NOMO-1 treated with dmso at 0.1 percent for 144 hours (cell line): ENCODE measurements at regions not wholly inside any gene's neighbourhood (a gene's known extent, or its start where the extent isn't known, plus 50 kb on each side); places are given as distances from the start of the nearest gene placed in this dataset.
A peak's percentile ranks its signal among the peaks of the same experiment; 100 is the strongest.
"Not testable (repeated sequence)": the region's sequence is repeated elsewhere in the genome, so short reads cannot be mapped to it uniquely, and the experiment has no call there.

ENCODE experiments used
- DNase-seq: peaks from one replicate; lab custom pipeline; 2025; ENCODE audit not compliant: unreplicated experiment; lab: John Stamatoyannopoulos, UW

DNA sequence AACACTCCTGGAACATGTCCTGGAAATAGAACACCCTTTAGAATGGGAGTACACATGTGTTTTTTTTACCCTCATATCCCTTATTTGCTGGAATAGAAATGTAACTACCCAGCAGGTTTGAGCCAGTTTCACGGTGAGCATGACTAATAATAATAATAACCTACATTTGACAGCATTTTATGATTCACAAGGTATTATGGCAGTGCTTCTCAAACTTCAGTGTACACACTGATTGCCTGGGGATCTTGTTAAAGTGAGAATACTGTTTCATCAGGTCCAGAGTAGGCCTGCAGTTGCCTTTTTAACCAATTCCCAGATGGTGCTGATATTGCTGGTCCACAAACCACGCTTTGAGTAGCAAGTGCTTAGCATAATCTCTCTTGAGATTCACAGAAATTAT lies 63.9 kb downstream of the NFKBIZ start:
- DNase-seq, result no peak

DNA sequence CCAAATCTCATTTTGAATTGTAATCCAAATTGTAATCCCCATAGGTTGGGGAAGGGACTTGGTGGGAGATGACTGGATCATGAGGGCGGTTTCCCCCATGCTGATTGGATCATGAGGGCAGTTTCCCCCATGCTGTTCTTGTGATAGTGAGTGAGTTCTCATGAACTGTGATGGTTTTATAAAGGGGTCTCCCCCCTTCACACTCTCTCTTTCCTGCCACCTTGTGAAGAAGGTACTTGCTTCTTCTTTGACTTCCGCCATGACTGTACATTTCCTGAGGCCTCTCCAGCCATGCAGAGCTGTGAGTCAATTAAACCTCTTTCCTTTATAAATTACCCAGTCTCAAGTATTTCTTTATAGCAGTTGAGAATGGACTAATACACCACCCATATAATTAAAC lies 68.4 kb downstream of the NFKBIZ start:
- DNase-seq, result not testable (repeated sequence)

DNA sequence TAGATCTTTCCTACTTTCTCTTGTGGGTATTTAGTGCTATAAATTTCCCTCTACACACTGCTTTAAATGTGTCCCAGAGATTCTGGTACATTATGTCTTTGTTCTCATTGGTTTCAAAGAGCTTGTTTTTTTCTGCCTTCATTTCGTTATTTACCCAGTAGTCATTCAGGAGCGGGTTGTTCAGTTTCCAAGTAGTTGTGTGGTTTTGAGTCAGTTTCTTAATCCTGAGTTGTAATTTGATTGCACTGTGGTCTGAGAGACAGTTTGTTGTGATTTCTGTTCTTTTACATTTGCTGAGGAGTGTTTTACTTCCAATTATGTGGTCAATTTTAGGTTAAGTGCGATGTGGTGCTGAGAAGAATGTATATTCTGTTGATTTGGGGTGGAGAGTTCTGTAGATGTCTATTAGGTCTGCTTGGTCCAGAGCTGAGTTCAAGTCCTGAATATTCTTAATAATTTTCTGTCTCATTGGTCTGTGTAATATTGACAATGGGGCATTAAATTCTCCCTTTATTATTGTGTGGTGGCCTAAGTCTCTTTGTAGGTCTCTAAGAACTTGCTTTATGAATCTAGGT lies 72.9 kb downstream of the NFKBIZ start:
- not testable (repeated sequence) for DNase-seq

DNA sequence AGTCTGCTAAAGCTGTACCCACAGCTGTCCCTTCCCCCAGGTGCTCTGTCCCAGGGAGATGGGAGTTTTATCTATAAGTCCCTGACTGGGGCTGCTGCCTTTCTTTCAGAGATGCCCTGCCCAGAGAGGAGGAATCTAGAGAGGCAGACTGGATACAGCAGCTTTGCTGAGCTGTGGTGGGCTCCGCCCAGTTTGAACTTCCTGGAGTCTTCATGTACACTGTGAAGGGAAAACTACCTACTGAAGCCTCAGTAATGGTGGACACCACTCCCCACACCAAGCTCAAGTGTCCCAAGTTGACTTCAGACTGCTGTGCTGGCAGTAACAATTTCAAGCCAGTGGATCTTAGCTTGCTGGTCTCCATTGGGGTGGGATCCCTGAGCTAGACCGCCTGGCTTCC lies 75.3 kb downstream of the NFKBIZ start:
- DNase-seq, result not testable (repeated sequence)

DNA sequence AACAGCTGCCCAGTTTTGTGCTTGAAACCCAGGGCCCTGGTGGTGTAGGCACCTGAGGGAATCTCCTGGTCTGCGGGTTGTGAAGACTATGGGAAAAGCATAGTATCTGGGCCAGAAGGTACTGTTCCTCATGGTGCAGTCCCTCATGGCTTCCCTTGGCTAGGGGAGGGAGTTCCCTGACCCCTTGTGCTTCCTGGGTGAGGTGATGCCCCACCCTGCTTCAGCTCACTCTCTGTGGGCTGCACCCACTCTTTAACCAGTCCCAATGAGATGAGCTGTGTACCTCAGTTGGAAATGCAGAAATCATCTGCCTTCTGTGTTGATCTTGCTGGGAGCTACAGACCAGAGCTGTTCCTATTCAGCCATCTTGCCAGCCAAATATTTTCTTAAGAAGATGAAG lies 75.8 kb downstream of the NFKBIZ start:
- not testable (repeated sequence) for DNase-seq

DNA sequence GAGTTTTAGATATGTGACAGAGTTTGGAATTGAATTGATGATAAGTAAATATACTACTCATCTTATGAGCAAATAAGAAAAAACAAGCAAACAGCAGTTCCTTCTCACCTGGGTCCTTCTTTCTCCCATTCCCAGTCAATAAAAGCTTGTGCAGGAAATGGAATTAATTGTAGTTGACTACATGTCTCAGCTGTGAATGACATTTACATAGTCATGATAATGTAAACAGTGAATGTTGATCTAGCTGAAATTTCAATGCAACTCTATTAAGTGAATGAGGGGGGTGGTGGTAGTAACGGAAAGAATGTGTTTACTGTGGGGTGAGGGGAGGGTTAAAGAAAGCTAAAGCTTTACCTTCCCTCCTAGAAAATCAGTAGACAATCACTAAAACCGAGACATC lies 76.2 kb downstream of the NFKBIZ start:
- no peak for DNase-seq

DNA sequence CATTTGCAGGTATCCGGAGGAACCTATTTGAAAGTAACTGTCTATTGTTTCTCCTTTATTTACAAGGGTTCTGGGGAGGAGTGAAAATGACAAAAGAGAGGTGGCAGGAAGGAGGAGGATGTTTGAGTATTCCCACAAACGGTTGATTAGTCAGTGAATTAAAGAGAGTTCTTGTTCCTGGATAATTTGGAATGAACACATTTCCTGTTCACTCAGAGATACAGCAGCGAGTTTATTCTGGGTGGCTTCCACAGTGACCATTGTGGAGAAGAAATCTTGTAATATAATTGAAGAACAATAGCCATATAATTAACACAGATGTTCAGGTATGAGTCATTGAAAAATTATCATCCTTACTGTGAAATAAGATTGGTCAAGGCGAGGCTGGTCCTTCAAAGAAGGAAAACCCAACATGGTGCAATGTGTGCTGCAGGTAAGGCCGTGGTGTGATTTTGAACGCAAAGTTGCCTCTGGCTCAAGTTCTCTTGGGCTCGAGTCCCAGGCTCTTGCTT lies 77.3 kb downstream of the NFKBIZ start:
- no peak for DNase-seq

DNA sequence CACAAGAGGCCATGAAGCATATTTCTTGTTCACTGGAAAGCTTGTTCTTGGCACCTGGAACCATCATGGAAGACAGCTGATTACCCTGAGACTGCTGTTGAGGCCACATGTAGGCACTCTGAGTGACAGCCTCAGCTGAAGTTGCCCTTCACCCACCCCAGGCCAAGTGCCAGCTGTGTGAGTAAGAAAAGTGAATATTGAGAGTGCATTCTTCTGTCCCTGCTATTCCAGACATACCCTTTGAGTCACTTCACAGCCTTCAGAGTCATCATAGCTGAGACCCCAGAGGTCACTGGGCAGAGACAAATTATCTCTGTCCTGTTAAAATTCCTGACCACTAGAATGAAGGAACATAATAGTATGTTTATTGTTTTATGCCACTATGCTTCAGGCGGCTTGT lies 79.6 kb downstream of the NFKBIZ start:
- DNase-seq, result no peak

DNA sequence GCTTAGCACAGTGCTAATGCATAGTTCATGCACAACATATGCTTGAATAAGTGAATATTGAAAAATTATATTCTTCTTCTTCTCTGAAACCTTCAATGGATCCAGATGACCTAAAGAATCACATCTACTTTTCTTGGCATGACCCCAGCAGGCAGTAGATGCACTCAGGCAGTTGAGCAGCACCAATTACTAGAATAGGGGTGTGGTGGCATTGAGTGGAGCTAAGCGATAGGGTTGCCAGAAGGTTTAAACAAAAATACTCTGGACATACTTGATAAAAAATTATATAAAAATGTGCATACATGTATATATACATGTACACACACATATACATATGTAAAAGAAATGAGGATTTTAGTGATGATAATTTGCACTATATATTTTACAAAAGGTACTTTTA lies 81.8 kb downstream of the NFKBIZ start:
- DNase-seq, result no peak

DNA sequence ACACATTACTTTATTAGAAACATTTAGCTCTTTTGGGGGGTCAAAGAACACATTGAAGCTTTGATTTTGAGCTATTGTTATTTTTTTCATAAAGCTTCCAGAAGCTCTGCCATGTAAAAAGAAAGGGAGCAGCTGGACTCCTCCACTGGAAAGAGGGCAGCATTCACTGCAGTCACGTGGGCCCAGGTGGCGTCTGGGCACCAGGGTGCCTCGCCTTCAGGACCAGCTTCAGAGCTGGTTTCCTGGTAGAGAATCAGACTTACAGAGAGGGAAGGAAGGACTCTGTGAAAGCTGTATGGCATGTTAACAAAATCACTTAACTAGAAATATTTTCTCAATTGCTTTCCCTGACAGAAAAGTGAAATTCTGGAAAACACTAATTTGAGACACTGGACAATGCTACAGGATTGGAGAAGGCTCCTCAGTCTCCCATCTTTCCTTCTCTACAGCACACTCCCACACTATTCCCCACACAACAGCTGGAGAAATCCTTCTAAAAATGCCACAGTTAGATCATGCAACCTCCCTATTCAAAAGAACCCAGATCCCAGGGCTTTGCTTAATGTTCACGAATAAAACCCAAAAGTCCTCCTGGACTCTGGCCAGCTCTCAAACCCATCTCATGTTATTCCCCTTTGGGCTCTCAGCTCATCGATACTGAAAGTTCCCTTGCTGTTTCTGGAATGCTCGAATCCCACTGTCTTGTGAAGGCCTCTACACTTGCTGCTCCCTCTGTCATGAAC lies 83.2 kb downstream of the NFKBIZ start:
- no peak for DNase-seq

DNA sequence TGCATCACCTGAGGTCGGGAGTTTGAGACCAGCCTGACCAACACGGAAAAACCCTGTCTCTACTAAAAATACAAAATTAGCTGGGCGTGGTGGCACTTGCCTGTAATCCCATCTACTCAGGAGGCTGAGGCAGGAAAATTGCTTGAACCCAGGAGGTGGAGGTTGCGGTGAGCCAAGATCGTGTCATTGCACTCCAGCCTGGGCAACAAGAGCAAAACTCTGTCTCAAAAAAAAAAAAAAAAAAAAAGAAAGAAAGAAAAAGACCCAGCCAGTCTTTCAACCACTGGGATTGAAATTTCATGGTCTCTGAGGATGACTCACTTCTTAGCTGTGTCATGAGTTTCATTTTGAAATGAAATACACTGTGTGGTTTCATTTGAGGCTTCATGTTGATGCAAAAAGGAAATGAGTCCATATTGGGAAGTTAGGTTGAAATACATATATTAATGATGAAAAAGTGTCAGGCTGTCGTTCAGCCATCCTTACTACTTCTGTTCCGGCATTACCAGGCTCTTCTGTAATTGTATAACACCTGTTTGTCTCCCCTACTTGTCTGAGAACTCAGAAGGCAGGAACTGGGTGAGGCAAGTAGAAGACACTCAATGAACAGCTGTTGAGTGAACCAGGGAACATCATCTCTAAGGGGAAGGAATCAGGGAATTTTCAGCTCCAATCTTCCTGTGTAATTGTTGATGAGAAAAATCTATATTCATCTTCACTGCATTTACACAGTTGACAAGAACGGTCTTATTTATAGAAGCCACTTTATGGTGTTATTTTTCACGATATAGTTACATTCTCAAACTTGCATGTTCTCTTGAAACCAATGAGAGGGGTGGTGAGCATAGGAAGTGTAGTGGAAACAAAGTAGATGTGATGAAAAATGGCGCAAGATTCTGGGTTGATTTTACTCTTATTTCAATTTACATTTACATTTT lies 87.4 kb downstream of the NFKBIZ start:
- peak; percentile 76 for DNase-seq

DNA sequence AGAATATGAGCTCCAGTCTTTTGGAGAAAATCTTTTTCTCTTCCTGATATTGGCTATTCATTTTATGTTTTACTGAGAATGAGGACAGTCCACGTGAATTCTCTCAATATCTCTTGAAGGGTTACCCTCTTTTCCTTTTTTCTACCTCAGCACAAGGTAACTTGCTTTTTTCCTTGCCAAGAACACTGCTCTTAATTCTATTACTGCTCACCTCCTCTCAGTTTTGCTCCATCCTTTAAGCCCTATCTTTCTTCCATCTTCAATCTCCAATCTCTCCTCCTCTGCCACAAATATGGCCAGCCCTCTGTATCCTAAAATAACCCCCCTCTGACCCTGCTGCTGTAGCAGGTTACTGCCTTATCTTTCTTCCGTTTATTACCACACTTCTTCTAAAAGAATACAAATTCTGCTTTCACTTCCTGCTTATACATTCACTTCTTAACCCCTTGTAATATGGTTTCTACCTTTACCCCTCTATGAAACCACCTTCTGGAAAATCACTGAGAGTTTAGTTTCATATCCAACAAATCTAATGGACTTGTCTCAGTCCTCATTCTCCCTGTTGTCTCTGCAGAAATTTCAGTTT lies 89.0 kb downstream of the NFKBIZ start:
- peak; percentile 78 for DNase-seq

DNA sequence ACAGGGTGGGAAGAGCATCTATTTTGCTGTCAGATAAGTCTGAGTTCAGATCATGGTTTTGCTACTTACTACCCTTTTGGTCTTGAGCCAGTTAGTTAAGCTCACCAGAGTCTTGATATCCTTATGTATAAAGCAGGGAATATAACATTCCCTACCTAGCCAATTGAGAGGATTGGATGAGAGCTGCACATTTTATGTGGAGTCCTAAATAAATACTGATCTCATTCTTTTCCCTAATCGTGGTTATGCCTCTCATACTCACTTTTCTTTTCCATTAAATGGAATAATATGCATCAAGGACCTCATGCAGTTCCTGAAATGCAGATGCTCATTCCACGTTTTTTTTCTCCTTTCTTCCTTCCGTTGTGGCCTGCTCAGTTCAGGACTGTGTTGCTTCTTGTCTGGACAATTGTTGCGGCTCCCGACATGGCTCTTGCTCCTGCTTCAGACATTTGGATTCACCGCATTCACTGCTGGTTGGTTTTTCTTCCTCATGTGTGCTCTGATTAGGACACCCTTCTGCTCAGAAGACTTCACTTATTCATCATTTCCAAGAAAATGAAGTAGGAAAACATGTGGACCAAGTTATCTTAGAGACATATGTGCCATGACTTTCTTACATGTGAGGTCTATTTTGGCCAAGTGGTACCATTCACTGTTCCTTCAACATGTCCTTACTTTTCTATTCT lies 90.2 kb downstream of the NFKBIZ start:
- DNase-seq, result no peak

DNA sequence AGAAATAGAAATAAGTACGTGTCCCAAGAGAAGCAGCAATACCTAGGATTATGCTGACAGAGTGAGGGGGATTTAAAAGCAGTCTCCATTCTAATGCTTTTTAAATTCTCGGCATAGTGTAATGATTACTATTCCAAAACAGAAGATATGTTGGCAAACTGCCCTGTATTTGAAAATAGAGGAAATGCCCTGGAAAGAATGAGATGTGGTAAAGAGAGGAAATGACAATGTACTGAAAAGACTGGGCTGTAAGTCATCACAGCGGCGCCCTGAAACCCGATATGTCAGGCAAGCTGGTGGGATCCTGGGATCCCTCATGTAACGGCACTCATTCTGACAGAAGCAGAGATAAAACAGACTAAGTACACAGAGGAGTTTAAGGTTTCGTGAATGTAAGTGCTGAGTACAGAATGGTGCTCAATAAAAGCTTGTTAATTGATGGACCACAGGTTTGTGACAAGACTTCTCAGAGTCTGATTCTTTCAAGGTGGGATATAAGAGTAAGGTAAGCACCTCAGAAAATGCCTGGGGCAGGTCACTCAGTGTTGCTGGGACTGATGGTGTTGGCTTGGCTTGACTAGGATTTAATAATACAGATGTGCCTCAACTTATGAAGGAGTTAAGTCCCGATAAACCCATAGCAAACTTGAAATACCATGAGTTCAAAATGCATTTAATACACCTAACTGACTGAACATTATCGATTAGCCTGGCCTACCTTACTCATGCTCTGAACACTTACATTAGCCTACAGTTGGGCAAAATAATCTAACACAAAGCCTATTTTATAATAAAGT lies 91.4 kb downstream of the NFKBIZ start:
- DNase-seq, result peak; percentile 57

DNA sequence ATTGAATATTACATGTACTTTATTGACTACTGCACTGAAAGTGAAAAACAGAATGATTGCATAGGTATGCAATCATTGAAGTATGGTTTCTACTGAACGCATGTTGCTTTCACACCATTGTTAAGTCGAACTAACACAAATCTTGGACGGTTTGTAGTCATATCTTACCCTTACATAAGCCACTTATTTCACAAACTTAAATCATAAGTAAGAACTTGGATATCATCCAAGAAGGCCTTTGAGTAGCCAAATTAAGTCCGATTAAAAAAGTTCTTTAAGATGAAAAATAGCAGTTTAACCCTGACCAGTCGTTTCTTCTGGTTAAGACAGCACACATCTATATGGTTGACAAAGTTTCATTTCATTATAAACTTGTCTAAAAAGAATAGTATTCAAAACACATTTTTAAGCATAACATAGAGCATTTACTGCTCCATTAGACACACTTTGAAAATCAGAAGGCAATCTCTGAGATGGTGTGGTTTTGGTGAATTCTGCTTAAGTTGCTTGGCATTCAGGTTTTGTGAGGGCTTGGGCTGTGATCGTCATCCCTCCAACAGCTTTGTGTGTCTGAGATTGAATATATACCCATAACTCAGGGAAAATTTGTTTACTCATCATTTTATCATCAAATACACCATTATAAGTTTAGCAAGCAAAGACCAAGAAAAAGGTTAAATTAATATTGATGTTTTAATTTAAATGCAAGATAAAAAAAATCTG lies 92.2 kb downstream of the NFKBIZ start:
- DNase-seq, result no peak

DNA sequence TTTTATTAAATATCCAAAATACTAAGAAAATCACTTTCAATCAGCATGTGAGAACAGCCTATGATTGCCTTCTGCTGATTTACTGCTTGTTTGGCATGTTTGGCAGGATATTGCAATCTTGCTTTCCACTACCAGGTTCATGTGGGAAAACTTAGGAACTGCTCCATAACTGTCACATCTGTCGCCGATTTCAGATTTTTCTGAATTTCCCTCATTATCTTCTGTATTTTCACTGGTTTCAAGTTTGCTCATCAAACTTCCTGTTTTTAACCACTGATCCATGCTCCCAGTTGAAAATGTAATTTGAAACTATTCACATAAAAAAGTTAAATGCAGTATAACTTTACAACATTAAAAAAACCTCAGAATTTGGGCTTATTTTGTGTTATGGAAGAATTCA lies 93.0 kb downstream of the NFKBIZ start:
- DNase-seq, result no peak

DNA sequence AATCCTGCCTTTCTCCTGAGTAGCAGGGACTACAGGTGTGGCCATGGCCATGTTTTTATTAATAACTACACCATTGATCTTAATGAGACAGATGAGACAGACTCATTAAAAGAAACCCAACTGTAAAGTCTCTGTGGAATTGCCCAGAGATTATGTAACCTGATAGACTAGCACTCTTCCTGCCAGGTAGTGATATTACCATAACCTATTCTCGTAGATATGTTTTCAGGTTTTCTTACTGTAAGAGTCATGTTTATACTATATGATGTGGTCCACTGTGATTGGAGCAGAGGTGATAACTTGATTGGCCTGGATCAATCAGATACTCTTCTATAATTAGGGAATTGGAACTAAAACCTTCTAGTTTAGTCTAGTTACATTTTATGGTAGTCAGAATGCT lies 93.7 kb downstream of the NFKBIZ start:
- no peak for DNase-seq

DNA sequence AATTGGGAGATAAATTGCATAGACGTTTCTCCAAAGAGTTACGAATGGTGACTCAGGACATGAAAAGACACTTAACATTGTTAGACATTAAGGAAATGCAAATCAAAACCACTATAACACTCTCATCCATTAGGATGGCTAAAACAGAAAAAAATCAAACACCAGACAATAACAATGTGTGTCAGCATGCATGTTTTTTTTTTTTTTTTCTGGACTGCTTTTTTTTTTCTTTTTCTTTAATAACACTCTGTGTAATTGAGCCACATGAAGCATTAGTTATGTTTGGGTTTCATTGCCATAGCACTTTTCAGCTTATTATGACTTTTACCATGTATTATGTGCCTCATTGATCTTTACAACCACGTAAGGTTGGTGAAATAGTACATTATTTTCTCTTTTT lies 95.0 kb downstream of the NFKBIZ start:
- DNase-seq, result no peak

DNA sequence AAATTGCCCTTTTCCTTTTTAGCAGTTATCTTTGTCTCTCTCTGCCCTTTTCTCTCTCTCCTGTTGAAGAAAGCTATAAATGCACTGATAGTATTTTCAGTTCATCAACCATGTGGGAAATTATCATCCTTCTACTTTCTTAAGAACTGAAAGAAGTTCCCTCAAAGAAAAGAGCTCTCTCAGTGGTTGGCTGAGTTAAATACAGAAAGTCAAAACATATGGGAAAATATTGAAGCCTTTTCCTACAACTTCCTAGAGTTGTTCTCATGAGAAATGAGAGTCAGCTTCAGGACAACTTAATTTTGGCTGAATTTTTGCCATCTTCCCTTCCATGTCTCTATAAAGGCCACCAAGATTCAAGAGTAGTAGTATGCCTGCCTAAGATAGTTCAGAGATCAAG lies 96.7 kb downstream of the NFKBIZ start:
- no peak for DNase-seq
